Activated naive CD8-positive, alpha-beta T cell treated with anti-CD3 and anti-CD28 coated beads for 36 hours (primary cell): ENCODE measurements at regions not wholly inside any gene's neighbourhood (a gene's known extent, or its start where the extent isn't known, plus 50 kb on each side); places are given as distances from the start of the nearest gene placed in this dataset.

Experiments
- DNase-seq: peaks from one replicate; pipeline ENCODE4 v3.0.0; 2021
- H3K27ac Mint-ChIP-seq: one replicate; pipeline ENCODE4 v1.8.0; 2022; ENCODE audit warnings: mild to moderate bottlenecking, moderate library complexity, mixed read lengths
- H3K27me3 Mint-ChIP-seq: one replicate; pipeline ENCODE4 v1.8.0; 2022; ENCODE audit warnings: mild to moderate bottlenecking, mixed read lengths
- H3K36me3 Mint-ChIP-seq: one replicate; pipeline ENCODE4 v1.8.0; 2021; ENCODE audit warnings: mild to moderate bottlenecking, mixed read lengths
- H3K4me1 Mint-ChIP-seq: one replicate; pipeline ENCODE4 v1.8.0; 2021; ENCODE audit warnings: mixed read lengths
- H3K4me3 Mint-ChIP-seq: one replicate; pipeline ENCODE4 v1.8.0; 2022; ENCODE audit warnings: mild to moderate bottlenecking, moderate library complexity, mixed read lengths
- H3K9me3 Mint-ChIP-seq: one replicate; pipeline ENCODE4 v1.8.0; 2022; ENCODE audit warnings: mixed read lengths

DNA sequence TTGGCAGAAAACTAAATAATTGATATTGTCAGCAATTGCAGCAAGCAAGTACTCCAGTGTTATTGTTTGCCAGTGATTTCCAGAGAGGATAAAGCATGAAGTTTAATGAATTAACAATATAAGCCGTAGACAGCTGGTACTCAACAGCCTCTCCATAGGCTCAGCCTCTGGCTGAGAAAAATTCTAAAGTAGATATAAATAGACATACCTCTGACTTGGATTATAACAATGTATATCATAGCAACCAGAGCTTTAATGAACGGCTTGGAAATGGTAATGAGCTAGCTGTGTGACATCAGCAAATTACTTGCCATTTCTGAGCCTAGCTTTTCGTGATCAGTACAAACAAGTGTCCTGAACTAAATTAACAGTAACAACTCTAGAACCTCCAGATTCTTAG lies 1055.4 kb upstream of the AUTS2 start:
- DNase-seq: no peak
- no peak overlapping the region for H3K4me3 Mint-ChIP-seq

DNA sequence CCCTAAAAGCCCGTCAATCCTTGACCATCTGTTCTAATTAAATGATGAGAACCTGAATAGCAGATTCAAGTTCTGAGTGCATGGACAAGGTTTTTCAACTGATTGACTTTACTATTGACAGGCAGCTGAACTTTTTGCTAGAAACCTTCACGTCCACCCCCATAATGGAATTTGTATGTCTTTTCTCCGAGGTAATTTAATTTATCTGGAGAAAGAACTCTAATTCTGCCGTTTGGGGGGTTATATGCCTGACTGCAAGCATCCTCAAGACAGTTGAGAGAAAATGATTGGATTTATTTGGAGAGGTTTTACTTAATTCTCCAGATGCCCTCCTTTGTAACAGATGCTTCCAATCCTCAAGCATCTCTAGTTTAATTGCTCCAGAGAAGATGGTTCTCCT lies 1053.4 kb upstream of the AUTS2 start:
- no peak for DNase-seq
- no peaks in the 10 kb centered on the region for H3K36me3 Mint-ChIP-seq
- no peak overlapping the region for H3K27ac Mint-ChIP-seq
- H3K27me3 Mint-ChIP-seq: no peaks in the 10 kb centered on the region
- H3K9me3 Mint-ChIP-seq: peaks cover 7% of the 10 kb centered on the region
- no peak overlapping the region for H3K4me3 Mint-ChIP-seq
- H3K4me1 Mint-ChIP-seq: no peaks in the 10 kb centered on the region

More for the DNA sequence above, 1055.4 kb upstream of the AUTS2 start:
- H3K27ac Mint-ChIP-seq: no peak overlapping the region
- H3K4me1 Mint-ChIP-seq: no peaks in the 10 kb centered on the region
- no peaks in the 10 kb centered on the region for H3K36me3 Mint-ChIP-seq
- no peaks in the 10 kb centered on the region for H3K27me3 Mint-ChIP-seq
- H3K9me3 Mint-ChIP-seq: peaks cover 10% of the 10 kb centered on the region

DNA sequence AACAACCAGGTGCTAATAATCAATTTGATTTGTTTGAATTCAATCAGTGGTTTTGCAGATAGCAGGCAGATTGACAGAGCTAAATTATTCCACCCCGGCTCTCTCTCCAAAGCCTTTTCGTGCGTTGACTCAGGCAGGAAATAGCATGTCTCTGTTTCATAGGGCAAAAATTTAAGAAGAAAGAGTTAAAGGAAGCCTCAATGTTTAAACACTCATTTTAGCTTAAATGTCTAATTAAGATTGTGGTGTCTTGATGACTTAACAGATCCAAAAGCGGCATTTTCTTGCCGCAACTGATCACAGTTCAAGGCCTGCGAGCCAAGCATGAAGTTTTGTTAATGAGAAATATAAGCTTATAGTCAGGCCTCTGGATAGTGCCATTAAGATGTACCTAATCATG lies 1051.1 kb upstream of the AUTS2 start:
- Mint-ChIP-seq H3K4me3 (no peak overlapping the region), H3K9me3 (peaks cover 4% of the 10 kb centered on the region), H3K27ac (no peak overlapping the region), H3K36me3 (no peaks in the 10 kb centered on the region), H3K27me3 (no peaks in the 10 kb centered on the region), H3K4me1 (no peaks in the 10 kb centered on the region)
- no peak for DNase-seq

DNA sequence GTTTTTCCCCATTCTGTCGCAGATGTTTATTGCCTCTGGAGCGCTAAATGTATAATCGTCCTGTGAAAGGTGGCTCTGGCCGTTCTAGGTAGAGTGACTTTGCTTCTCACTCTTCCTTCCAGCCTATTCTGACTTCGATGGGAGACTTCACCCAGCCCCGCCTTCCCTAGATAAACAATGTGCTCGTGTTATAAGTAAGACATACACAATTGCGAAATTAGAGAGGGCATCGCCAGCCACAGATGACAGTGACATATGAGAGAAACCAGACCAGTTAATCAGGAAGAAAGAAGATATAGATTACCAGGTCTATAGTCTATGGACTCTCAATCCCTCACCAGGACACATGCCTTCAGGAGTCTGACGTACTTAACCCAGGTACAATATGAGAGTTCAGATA lies 1050.5 kb upstream of the AUTS2 start:
- no peak overlapping the region for H3K27ac Mint-ChIP-seq
- no peaks in the 10 kb centered on the region for H3K4me1 Mint-ChIP-seq
- no peaks in the 10 kb centered on the region for H3K27me3 Mint-ChIP-seq
- no peak for DNase-seq
- H3K4me3 Mint-ChIP-seq: no peak overlapping the region
- no peaks in the 10 kb centered on the region for H3K36me3 Mint-ChIP-seq
- H3K9me3 Mint-ChIP-seq: peaks cover 4% of the 10 kb centered on the region

DNA sequence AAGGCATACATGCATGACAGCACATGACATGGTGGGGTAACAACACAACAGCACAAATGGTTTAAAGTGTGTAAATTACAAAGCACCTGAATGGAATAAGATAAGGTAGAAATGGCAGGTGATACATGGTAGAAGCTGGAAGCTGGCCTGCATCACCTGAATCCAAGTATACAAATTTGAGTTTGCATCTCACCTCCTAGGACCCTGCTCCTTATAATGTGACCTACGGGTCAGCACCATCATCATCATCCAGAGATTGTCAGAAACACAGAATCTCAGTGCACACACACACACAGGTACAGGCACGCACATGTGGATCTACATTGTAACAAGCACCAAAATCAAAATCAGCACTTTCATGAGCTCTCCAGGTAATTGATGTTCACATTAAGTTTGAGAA lies 1048.2 kb upstream of the AUTS2 start:
- no peaks in the 10 kb centered on the region for H3K27me3 Mint-ChIP-seq
- no peak overlapping the region for H3K4me3 Mint-ChIP-seq
- H3K4me1 Mint-ChIP-seq: no peaks in the 10 kb centered on the region
- H3K9me3 Mint-ChIP-seq: peaks cover 4% of the 10 kb centered on the region
- no peaks in the 10 kb centered on the region for H3K36me3 Mint-ChIP-seq
- no peak overlapping the region for H3K27ac Mint-ChIP-seq
- no peak for DNase-seq

DNA sequence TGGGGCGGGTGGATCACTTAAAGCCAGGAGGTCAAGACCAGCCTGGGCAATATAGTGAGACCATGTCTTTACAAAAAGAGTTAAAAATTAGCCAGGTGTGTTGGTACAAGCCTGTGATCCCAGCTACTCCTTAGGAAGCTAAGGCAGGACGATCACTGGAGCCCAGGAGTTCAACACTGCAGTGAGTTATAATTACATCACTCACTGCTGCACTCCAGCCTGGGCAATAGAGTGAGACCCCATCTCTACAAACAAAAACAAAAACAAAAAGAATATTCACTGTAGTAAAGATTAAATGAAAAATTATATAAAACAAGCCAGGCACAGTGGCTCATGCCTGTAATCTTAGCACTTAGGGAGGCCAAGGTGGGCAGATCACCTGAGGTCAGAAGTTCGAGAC lies 1047.6 kb upstream of the AUTS2 start:
- H3K9me3 Mint-ChIP-seq: peaks cover 4% of the 10 kb centered on the region
- no peak for DNase-seq
- no peaks in the 10 kb centered on the region for H3K4me1 Mint-ChIP-seq
- H3K4me3 Mint-ChIP-seq: no peak overlapping the region
- no peaks in the 10 kb centered on the region for H3K27me3 Mint-ChIP-seq
- no peaks in the 10 kb centered on the region for H3K36me3 Mint-ChIP-seq
- H3K27ac Mint-ChIP-seq: no peak overlapping the region

DNA sequence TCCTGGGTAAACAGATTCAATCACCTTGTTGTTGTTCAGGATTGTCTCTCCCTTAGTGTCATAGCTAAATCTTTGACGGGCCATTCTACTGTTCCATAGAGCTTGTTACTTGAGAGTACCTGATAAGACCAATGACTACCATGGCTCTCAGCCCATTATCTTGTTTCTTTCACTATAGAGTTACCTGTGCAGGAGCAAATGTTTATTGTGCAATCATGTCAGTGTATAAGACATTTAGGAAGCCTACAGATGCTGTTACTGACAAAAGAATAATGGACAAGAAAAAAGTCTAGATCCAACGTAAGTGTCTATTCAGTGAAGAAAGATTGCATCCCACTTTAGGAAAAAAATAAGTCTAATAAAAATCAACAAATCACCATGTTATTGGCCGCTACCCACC lies 1041.7 kb upstream of the AUTS2 start:
- Mint-ChIP-seq H3K9me3 (peaks cover 2% of the 10 kb centered on the region), H3K4me1 (no peaks in the 10 kb centered on the region), H3K27ac (no peak overlapping the region), H3K36me3 (no peaks in the 10 kb centered on the region), H3K4me3 (no peak overlapping the region), H3K27me3 (no peaks in the 10 kb centered on the region)
- no peak for DNase-seq

DNA sequence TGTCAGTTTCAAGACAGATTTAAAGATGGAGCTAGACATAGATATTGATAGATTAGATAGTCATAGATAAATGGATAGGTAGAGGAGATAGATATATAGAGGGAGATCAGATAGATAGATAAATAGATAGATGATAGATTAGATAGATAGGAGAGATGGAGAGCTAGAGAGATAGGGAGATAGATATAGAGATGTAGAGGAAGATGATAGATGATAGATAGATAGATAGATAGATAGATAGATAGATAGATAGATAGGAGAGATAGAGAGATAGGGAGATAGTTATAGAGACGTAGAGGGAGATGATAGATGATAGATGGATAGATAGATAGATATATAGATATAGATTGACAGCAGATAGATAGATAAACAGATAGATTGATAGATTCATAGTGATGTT lies 1038.8 kb upstream of the AUTS2 start:
- Mint-ChIP-seq H3K36me3 (no peaks in the 10 kb centered on the region), H3K4me1 (no peaks in the 10 kb centered on the region), H3K27ac (no peak overlapping the region), H3K4me3 (no peak overlapping the region), H3K27me3 (no peaks in the 10 kb centered on the region), H3K9me3 (peaks cover 2% of the 10 kb centered on the region)
- no peak for DNase-seq

DNA sequence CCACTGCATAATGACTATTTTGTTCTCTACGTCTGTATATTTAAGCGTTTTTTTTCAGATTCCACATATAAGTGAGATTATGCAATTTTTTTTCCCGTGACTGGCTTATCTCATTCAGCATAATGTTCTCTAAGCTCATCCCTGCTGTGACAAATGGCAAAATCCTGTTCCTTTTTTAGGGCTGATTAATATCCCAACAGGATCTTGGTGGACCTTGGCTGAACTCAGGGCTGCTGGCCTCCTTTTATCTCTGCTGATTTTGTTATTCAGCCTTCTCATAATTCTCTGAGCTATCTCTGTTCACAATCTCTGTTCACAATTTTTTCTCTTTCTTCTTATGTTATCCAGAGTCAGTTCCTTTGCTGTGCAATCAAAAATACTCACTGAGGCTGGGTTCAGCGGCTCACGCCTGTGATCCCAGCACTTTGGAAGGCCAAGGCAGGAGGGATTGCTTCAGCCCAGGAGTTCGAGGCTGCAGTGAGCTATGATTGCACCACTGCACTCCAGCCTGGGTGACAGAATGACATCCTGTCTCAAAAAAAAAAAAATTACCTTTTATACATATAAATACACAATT lies 1035.9 kb upstream of the AUTS2 start:
- Mint-ChIP-seq H3K27me3 (no peaks in the 10 kb centered on the region), H3K36me3 (no peaks in the 10 kb centered on the region), H3K4me1 (no peaks in the 10 kb centered on the region), H3K27ac (no peak overlapping the region), H3K9me3 (peaks cover 5% of the 10 kb centered on the region), H3K4me3 (no peak overlapping the region)
- no peak for DNase-seq

DNA sequence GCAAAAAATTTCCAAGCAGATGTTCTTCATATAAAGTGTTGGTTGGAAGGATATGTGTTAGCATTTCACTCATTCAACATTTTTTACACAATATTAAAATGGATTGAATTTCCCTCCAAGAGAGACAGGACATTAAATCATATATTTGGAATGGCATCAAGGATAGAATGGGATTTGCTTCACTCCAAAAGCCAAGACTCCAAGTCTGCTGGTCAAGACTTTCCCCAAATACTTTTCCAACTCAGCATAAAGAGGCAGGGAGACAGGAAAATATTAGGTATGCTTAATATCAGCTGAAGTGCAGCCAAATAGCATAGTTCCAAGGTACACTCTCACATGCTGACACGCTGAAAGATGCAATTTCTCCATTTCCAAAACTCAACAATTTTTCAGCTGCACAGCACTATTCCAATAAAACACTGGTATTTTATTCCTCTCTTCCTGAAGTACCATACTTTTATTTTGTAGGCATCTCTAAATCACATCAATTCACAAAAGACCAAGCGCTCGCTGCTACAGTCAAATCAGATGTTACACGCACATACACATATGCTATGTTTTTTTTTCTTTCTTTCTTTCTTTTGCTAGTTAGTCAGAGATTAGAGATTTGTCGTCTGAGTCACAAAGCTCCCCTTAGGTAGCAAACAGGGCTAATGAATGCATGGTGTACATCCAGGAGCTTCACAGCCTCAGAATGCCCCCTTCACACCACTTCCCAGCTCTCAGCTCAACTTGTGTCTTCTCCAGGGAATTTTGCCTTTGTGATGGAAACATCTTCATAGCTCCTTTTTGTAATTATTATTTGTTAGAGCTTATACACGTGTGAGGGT lies 1033.8 kb upstream of the AUTS2 start:
- Mint-ChIP-seq H3K27ac (no peak overlapping the region), H3K27me3 (no peaks in the 10 kb centered on the region), H3K4me3 (no peak overlapping the region), H3K36me3 (no peaks in the 10 kb centered on the region), H3K9me3 (peaks cover 4% of the 10 kb centered on the region), H3K4me1 (no peaks in the 10 kb centered on the region)
- no peak for DNase-seq

DNA sequence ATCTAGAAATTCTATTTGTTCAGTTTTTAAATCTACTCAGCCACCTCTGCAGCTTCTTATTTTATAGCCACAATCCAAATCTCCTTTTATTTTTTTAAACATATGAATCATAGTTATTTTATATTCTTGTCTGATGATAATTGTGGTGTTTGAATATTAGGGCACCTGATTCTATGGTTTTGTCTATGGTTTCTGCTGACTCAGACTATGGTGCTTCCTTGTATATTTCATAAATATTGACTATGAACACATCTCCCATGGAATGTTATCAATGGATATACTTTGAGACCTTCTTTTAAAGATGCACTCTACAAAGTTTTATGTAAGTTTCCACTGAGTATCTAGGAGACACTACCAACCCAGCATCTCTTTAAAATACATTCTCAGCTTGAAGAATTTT lies 1027.0 kb upstream of the AUTS2 start:
- no peaks in the 10 kb centered on the region for H3K4me1 Mint-ChIP-seq
- H3K27ac Mint-ChIP-seq: no peak overlapping the region

DNA sequence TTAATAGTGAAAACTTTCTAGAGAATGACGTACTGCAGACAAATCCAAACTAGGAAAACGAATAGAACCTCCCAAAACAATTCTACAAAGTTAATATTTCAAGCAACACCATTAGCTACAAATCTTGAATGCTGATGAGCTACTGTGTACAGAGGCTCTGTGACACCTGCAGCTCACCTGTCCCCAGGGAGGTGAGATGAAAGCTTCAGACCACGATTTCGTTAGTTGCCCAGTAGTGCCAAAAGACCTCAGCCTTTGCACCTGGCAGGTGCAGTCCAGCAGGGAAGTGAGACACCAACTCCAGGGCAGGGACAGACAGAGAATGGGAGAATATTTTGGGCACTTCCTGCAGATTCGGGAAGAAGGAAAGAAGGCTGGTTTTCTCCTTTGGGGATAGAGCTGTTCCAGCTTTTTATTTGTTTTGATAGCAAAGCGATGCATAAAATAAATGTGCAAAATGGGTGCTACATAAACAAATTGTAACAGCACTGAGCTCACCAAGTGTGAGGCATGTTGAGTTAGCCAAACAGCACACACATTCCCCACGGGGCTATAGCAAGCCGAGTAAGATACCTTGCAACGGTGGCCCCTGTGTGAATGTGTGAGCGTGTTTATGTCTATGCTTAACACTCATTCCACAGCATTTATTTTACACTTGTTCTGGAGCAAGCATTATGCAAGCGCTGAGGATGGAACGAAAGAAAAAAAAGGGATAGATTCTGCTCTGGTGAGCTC lies 1024.8 kb upstream of the AUTS2 start:
- H3K27me3 Mint-ChIP-seq: no peaks in the 10 kb centered on the region
- DNase-seq: no peak
- H3K4me3 Mint-ChIP-seq: no peak overlapping the region
- no peak overlapping the region for H3K27ac Mint-ChIP-seq
- no peaks in the 10 kb centered on the region for H3K36me3 Mint-ChIP-seq
- H3K9me3 Mint-ChIP-seq: no peaks in the 10 kb centered on the region
- no peaks in the 10 kb centered on the region for H3K4me1 Mint-ChIP-seq

More for the DNA sequence above, 1027.0 kb upstream of the AUTS2 start:
- no peak overlapping the region for H3K4me3 Mint-ChIP-seq
- H3K27me3 Mint-ChIP-seq: no peaks in the 10 kb centered on the region
- no peaks in the 10 kb centered on the region for H3K36me3 Mint-ChIP-seq
- H3K9me3 Mint-ChIP-seq: no peaks in the 10 kb centered on the region
- DNase-seq: no peak

DNA sequence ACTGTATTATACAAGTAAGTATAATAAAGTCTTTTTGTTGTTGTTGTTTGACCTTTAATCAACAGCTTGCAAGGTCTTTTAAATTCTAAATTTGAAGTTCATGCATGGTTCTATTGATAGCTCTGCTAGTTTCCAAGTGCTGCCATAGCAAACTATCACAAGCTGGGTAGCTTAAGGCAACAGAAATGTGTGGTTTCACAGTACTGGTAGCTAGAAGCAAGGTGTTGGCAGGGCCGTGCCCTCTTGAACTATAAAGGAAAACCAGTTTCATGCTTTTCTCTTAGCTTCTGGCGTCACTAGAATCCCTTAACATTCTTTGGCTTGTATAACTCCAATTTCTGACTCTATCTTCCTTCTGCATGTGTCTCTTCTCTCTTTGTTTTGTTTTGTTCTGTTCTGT lies 1021.9 kb upstream of the AUTS2 start:
- DNase-seq: no peak
- Mint-ChIP-seq H3K9me3 (peaks cover 7% of the 10 kb centered on the region), H3K36me3 (no peaks in the 10 kb centered on the region), H3K27ac (no peak overlapping the region), H3K4me1 (no peaks in the 10 kb centered on the region), H3K27me3 (no peaks in the 10 kb centered on the region), H3K4me3 (no peak overlapping the region)

DNA sequence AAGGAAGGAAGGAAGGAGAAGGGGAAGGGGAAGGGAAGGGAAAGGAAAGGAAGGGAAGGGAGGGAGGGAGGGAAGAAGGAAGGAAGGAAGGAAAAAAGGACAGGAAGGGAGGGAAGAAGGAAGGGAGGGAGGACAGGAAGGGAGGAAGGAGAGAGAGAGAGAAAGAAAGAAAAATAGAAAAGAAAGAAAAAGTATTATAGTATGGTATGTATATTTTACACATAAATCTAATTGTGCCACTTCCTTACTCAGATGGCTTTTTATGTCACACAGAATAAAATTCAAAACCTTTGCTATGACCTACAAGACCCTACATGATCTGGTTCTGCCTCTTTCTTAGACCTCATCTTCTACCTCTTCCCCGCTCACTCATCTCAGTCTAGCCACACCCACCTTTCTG lies 1016.9 kb upstream of the AUTS2 start:
- Mint-ChIP-seq H3K4me3 (no peak overlapping the region), H3K36me3 (no peaks in the 10 kb centered on the region), H3K9me3 (peaks cover 14% of the 10 kb centered on the region), H3K4me1 (no peaks in the 10 kb centered on the region), H3K27me3 (no peaks in the 10 kb centered on the region), H3K27ac (no peak overlapping the region)
- no peak for DNase-seq

DNA sequence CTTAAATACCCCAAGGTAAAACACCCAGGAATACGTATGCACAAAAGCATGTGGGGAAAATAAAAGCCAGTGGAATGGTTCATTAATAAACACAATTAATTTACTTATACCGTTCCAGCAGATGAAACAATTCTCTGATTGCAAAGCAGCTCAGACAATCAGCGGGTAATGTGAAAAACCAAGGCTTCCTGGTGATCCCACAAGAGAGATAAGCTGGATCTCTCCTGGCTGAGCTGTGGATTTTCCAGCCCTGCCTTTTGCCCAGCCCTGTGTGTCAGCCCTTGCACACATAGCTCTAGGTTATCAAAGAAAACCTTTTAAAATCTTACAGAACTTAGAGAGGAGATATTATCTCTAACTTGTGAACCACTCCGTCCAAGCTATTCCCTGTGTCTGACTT lies 1010.7 kb upstream of the AUTS2 start:
- Mint-ChIP-seq H3K36me3 (no peaks in the 10 kb centered on the region), H3K27me3 (no peaks in the 10 kb centered on the region), H3K9me3 (peaks cover 4% of the 10 kb centered on the region), H3K27ac (no peak overlapping the region), H3K4me3 (no peak overlapping the region), H3K4me1 (no peaks in the 10 kb centered on the region)
- DNase-seq: no peak

DNA sequence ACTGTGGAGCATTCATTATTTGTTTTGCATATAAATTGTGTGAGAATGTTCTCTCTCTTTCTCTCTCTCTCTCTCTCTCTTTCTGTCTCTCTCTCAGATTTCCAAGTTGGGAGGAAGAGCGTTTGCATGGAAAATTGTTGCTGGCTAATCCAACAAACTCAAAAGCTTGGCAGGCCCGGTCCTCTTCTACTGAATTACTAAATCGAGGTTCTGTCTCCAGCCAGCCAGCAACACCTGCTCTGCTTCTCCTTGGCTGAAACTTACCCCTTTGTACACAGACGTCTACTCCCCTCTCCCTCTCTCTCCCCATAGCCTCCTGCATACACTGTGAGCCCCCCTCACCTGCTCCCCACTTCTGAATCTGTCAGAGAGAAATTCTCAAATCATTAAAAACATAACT lies 996.4 kb upstream of the AUTS2 start:
- no peak for DNase-seq
- Mint-ChIP-seq H3K36me3 (no peaks in the 10 kb centered on the region), H3K27me3 (no peaks in the 10 kb centered on the region), H3K9me3 (peaks cover 3% of the 10 kb centered on the region), H3K27ac (no peak overlapping the region), H3K4me3 (no peak overlapping the region), H3K4me1 (no peaks in the 10 kb centered on the region)
